ENCODE measurements at regions not wholly inside any gene's neighbourhood (a gene's known extent, or its start where the extent isn't known, plus 50 kb on each side); places are given as distances from the start of the nearest gene placed in this dataset.

GRCh38 chr12:46101485-46101869, 111.1 kb upstream of the SCAF11 start:
- Histone ChIP-seq H3K79me2 (ENCODE audit: insufficient read depth) (no peaks in the 10 kb centered on the region), H3K9me2 (no peaks in the 10 kb centered on the region), H2AFZ (ENCODE audit: low read depth) (no peak overlapping the region), H3K9ac (no peak overlapping the region), H3K36me3 (replicated peaks in 1 of 2; ENCODE audit: control insufficient read depth in 1 of 2, insufficient read depth in 2 of 2, low read length in 1 of 2) (no peaks in the 10 kb centered on the region), H3K27ac (ENCODE audit: low read depth in 2 of 2, low read length in 1 of 2) (no peak overlapping the region), H4K20me1 (ENCODE audit: insufficient read depth) (no peaks in the 10 kb centered on the region), H3K27me3 (ENCODE audit: insufficient read depth) (no peaks in the 10 kb centered on the region), H3K9me3 (no peaks in the 10 kb centered on the region), H3K4me2 (no peak overlapping the region), H3K4me3 (ENCODE audit: low read depth in 2 of 2, low read length in 1 of 2) (no peak overlapping the region), H3F3A (replicated peaks; ENCODE audit: insufficient read depth) (no peaks in the 10 kb centered on the region), H3K4me1 (ENCODE audit: control insufficient read depth in 1 of 2, insufficient read depth in 2 of 2, low read depth in 1 of 2, low read length in 1 of 2) (no peaks in the 10 kb centered on the region)
- ChIA-PET POLR2A (no interaction called here), CTCF (interaction anchor here (1.7 kb wide), 1 partner anchor 24 kb away, joined by 6 read pairs; no protein-coding TSS in a partner anchor)
- 26% methylated on average over 4 of the region's 4 CpGs for WGBS (ENCODE audit: low lambda C conversion rate)
- no peak for DNase-seq
- TF ChIP-seq ELF1 (IDR thresholded peaks at IDR 0.05) (no peak), USF2 (IDR thresholded peaks at IDR 0.05; ENCODE audit: borderline replicate concordance, low read depth, low read length) (no peak), RFX5 (IDR thresholded peaks at IDR 0.05; ENCODE audit: low read length) (no peak), TCF12 (IDR thresholded peaks at IDR 0.05) (no peak)

GRCh38 chr12:46100551-46101484, 110.4 kb upstream of the SCAF11 start:
- Histone ChIP-seq H3K27ac (ENCODE audit: low read depth in 2 of 2, low read length in 1 of 2) (no peak overlapping the region), H3K36me3 (replicated peaks in 1 of 2; ENCODE audit: control insufficient read depth in 1 of 2, insufficient read depth in 2 of 2, low read length in 1 of 2) (no peaks in the 10 kb centered on the region), H4K20me1 (ENCODE audit: insufficient read depth) (no peaks in the 10 kb centered on the region), H3K9me2 (no peaks in the 10 kb centered on the region), H3K4me3 (ENCODE audit: low read depth in 2 of 2, low read length in 1 of 2) (no peak overlapping the region), H2AFZ (ENCODE audit: low read depth) (no peak overlapping the region), H3K4me2 (no peak overlapping the region), H3F3A (replicated peaks; ENCODE audit: insufficient read depth) (no peaks in the 10 kb centered on the region), H3K27me3 (ENCODE audit: insufficient read depth) (no peaks in the 10 kb centered on the region), H3K79me2 (ENCODE audit: insufficient read depth) (no peaks in the 10 kb centered on the region), H3K9me3 (no peaks in the 10 kb centered on the region), H3K9ac (no peak overlapping the region), H3K4me1 (ENCODE audit: control insufficient read depth in 1 of 2, insufficient read depth in 2 of 2, low read depth in 1 of 2, low read length in 1 of 2) (no peaks in the 10 kb centered on the region)
- 33% methylated on average over 6 of the region's 6 CpGs for WGBS (ENCODE audit: low lambda C conversion rate)
- ChIA-PET POLR2A (no interaction called here), CTCF (interaction anchor here (0.6 to 1.7 kb wide), 2 partner anchors 24 to 574 kb away, joined by 4 to 6 read pairs; no protein-coding TSS in a partner anchor)
- TF ChIP-seq GABPA (IDR thresholded peaks at IDR 0.05; ENCODE audit: low read depth) (no peak), RCOR1 (IDR thresholded peaks at IDR 0.05; ENCODE audit: low read length) (no peak), TCF12 (IDR thresholded peaks at IDR 0.05) (no peak), CHD2 (IDR thresholded peaks at IDR 0.05; ENCODE audit: low read length, partially characterized antibody) (no peak), ZBTB33 (IDR thresholded peaks at IDR 0.05; ENCODE audit: borderline replicate concordance, low read depth) (no peak), MXI1 (IDR thresholded peaks at IDR 0.05; ENCODE audit: low read depth, low read length) (no peak), MEF2A (IDR thresholded peaks at IDR 0.05; ENCODE audit: borderline replicate concordance, low read depth) (no peak), SMC3 (IDR thresholded peaks at IDR 0.05; ENCODE audit: low read depth, low read length) (no peak), FOSL2 (IDR thresholded peaks at IDR 0.05; ENCODE audit: borderline replicate concordance, low read depth) (no peak), FOXJ3 (CRISPR knock-in tag; IDR thresholded peaks at IDR 0.05) (no peak), EZH2phosphoT487 (IDR thresholded peaks at IDR 0.05; ENCODE audit: borderline replicate concordance, low read depth) (no peak), EP300 (IDR thresholded peaks at IDR 0.05; ENCODE audit: borderline replicate concordance in 1 of 2, low read depth in 1 of 2, low read length in 1 of 2) (no peak), TEAD4 (IDR thresholded peaks at IDR 0.05; ENCODE audit: borderline replicate concordance, insufficient read depth) (no peak), REST (IDR thresholded peaks at IDR 0.05; ENCODE audit: low read depth, low read length) (no peak), GATA2 (CRISPR knock-in tag; IDR thresholded peaks at IDR 0.05) (no peak)
- DNase-seq = no peak

Data from SK-N-SH (cell line).